Brain microvascular endothelial cell (primary cell): ENCODE measurements at regions not wholly inside any gene's neighbourhood (a gene's known extent, or its start where the extent isn't known, plus 50 kb on each side); places are given as distances from the start of the nearest gene placed in this dataset.
A peak's percentile ranks its signal among the peaks of the same experiment; 100 is the strongest.

ENCODE experiments used
- DNase-seq: peaks from one replicate; pipeline ENCODE4 v3.0.0-alpha.2; 2020
- H3K27ac ChIP-seq: fragments of 250-450 bp; sonication (Bioruptor Pico); 2 replicates; pipeline ENCODE4 v1.5.1; 2020; ENCODE audit warnings: mild to moderate bottlenecking, moderate library complexity
- H3K27me3 ChIP-seq: fragments of 250-450 bp; sonication (Bioruptor Pico); replicated peaks from 2 replicates; pipeline ENCODE4 v1.5.1; 2020; ENCODE audit warnings: mild to moderate bottlenecking
- H3K36me3 ChIP-seq: fragments of 250-450 bp; sonication (Bioruptor Pico); replicated peaks from 2 replicates; pipeline ENCODE4 v1.5.1; 2020; ENCODE audit warnings: mild to moderate bottlenecking
- H3K4me3 ChIP-seq: 2 replicates; pipeline ENCODE4 v1.5.1; 2011; ENCODE audit warnings: low read depth, mild to moderate bottlenecking, control low read depth, low read length, moderate library complexity
- in situ Hi-C: cut with HindIII; loops from 2 replicates; pipeline ENCODE4 v1.10.0; 2017; ENCODE audit warnings: low sequenced_read_pairs, low pct_ligation_motif_present
- TF ChIP-seq, protein P1 (sequence below): IDR thresholded peaks from 2 replicates; pipeline ENCODE4 v1.5.1; 2011; ENCODE audit warnings: low read depth, mild to moderate bottlenecking, moderate library complexity, low read length, control low read depth, inconsistent platforms; ENCODE audit errors: missing control alignments

DNA sequence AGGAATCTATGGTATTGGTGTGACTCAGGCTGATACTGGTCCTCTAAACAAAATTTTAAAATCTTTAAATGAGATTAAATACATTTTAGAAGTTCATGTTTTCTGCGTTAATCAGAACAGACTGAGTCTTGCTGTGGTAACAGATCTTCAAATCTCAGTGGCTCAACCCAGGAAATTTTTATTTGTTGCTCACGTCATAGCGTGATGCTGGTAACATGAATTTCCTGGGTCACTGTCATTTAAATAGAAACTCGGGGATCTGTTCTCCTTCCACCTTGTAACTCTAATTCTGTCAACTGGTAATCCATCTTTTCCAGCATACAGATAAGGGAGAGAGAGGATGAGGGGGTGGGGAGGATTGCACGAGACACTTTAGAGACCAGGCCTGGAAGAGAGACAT is 90.0 kb downstream of the CDC42EP3 start:
- no peak for DNase-seq
- Histone ChIP-seq H3K36me3 (no peaks in the 10 kb centered on the region), H3K27me3 (no peaks in the 10 kb centered on the region), H3K27ac (no peak overlapping the region), H3K4me3 (no peak overlapping the region)
- in situ Hi-C loops: no loop called here
- TF ChIP-seq, protein P1, sequence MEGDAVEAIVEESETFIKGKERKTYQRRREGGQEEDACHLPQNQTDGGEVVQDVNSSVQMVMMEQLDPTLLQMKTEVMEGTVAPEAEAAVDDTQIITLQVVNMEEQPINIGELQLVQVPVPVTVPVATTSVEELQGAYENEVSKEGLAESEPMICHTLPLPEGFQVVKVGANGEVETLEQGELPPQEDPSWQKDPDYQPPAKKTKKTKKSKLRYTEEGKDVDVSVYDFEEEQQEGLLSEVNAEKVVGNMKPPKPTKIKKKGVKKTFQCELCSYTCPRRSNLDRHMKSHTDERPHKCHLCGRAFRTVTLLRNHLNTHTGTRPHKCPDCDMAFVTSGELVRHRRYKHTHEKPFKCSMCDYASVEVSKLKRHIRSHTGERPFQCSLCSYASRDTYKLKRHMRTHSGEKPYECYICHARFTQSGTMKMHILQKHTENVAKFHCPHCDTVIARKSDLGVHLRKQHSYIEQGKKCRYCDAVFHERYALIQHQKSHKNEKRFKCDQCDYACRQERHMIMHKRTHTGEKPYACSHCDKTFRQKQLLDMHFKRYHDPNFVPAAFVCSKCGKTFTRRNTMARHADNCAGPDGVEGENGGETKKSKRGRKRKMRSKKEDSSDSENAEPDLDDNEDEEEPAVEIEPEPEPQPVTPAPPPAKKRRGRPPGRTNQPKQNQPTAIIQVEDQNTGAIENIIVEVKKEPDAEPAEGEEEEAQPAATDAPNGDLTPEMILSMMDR: no peak

DNA sequence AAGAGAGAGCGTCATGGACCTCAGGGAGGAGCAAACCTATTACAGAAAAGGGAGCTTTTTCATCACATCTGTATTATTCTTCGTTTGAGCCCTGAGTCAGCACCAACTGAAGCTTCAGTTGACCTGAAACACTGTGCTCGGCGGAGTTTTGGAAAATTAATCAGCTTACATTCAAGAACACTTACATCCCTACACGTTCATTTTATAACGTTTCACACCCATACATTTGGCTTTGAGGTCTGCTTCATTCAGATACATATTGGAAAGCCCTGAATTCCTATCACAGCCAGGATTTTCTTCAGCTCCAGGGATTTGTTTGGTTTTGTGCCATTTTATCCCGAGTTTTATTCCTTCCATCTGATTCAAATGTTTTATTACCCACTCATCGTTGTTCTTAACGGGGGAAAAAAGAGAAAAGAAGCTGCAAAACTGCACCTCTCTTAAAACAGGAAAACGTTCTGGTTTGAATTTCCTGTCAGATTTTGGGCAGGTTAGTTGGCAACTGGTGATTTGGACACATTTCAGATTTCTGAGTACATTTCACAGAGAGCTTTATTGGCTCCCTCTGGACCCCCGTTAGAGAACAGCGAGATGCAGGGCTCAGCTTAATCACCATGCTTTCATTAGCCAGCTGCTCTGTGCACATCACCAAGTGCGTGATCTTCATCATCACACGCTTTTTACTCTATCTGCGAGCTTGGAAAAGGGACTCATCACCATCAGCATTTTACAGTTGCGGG is 88.8 kb downstream of the CDC42EP3 start:
- in situ Hi-C loops: no loop called here
- Histone ChIP-seq H3K27ac (peak overlapping the region; percentile 96), H3K36me3 (no peaks in the 10 kb centered on the region), H3K4me3 (no peak overlapping the region), H3K27me3 (no peaks in the 10 kb centered on the region)
- no peak for DNase-seq
- TF ChIP-seq, protein P1: no peak

DNA sequence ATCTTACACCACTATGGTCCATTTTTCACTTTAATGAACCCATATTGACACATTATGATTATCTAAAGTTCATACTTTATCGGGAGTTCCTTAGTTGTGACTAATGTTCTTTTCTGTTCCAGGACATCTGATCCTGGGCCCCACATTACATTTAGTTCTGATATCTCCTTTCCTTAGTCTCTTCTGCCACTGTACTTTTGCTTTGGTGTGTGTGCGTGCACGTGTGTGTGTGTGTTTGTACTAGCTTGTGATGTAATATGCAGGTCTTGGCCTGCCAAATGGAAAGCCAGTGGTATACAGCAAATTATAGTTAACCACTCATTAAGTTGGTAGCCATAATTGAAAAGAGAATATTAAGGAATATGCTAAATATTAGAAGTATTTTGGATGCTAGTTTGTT is 88.0 kb downstream of the CDC42EP3 start:
- Histone ChIP-seq H3K27ac (peak overlapping the region; percentile 96), H3K4me3 (no peak overlapping the region), H3K27me3 (no peaks in the 10 kb centered on the region), H3K36me3 (no peaks in the 10 kb centered on the region)
- TF ChIP-seq, protein P1: no peak
- DNase-seq: peak; percentile 68
- in situ Hi-C loops: no loop called here

DNA sequence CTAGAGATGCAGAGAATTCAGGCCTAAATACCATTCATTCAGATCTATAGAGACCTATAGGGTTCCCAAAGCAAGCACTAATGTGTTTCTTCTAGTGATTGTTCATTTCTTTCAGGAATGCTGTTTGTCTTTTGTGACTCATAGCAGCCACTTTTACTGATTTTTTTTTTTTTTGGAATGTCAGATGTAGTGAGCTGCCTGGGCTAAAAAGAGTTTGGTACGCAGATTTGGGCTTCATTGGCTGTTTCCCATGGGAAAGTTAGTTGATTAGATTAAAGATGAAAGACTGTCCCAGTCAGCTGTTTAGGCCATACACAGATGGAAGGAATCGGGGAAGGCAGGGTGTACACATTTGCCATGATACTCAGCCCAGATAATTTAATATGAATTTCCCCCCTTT is 87.6 kb downstream of the CDC42EP3 start:
- no peak overlapping the region for H3K4me3 ChIP-seq
- TF ChIP-seq, protein P1: no peak
- H3K27ac ChIP-seq: peak overlapping the region; percentile 96
- in situ Hi-C loops: no loop called here
- peak; percentile 63 for DNase-seq
- no peaks in the 10 kb centered on the region for H3K36me3 ChIP-seq
- H3K27me3 ChIP-seq: no peaks in the 10 kb centered on the region

DNA sequence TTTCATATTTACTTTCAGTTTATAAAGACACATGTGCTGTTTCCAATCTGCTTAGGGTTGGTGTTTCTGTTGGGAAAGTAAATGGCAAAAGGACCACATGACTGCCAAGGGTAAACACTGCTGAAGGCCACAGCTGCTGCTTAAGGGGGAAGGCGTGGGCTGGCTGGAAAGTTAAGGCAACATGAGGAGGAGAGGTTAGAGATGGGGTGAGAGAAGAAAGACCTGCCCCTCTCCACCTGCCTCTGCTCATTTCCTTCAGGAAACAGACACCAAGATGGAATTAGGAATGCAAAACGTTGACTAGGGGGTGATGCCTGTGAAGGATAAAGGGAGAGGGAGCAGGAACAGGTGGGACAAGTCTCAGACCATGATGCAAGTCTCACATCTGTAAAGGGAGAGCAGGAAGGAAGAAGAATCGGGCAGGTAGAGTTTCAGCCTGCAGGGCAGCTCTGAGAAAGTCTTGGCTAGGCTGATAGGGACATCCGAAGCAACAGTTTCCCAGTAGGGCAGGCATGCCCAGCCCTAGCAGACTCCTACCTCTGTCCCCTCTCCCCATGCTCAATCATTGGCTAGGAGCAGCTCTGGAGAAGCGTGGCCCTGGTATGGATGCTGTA is 86.0 kb downstream of the CDC42EP3 start:
- TF ChIP-seq, protein P1: no peak
- H3K4me3 ChIP-seq: no peak overlapping the region
- in situ Hi-C loops: no loop called here
- H3K27ac ChIP-seq: peak overlapping the region; percentile 96
- DNase-seq: no peak
- no peaks in the 10 kb centered on the region for H3K36me3 ChIP-seq
- H3K27me3 ChIP-seq: no peaks in the 10 kb centered on the region
